Astrocyte of the spinal cord (primary cell): ENCODE measurements at regions not wholly inside any gene's neighbourhood (a gene's known extent, or its start where the extent isn't known, plus 50 kb on each side); places are given as distances from the start of the nearest gene placed in this dataset.

Experiments
- DNase-seq: peaks from one replicate; pipeline ENCODE4 v3.0.0; 2011; ENCODE audit warnings: low read depth, low spot score
- H3K4me3 ChIP-seq: 2 replicates; pipeline ENCODE4 v1.5.1; 2011; ENCODE audit warnings: low read depth, mild to moderate bottlenecking, low read length, moderate library complexity
- in situ Hi-C: cut with HindIII; loops from 2 replicates; pipeline ENCODE4 v1.10.0; 2017; ENCODE audit warnings: low sequenced_read_pairs
- TF ChIP-seq, protein P1 (sequence below): IDR thresholded peaks from 2 replicates; pipeline ENCODE4 v1.5.1; 2012; ENCODE audit warnings: low read depth, mild to moderate bottlenecking, low read length, inconsistent platforms

DNA sequence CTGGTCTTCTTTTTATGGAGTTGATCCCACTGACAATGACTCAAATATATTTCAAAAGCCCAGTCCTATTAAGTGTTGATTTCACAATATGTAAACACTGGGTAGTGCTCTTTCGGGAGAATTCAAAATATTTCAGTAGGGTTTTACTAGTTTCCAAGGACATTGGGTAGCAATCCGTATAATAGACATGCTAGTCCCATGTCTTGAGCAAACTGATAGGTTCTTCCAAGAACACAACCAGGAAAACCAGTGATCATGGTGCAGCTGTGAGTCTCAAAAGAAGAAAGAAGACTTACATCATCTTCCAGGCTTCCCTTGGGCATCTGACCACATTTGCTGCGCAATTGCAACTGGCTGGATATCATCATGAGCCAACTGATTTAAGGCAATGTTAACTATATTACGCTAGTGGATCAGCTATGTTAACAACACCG, 59.3 kb upstream of the APBB1IP start:
- no peak for DNase-seq
- in situ Hi-C loops = no loop called here
- H3K4me3 ChIP-seq = no peak overlapping the region
- TF ChIP-seq, protein P1, sequence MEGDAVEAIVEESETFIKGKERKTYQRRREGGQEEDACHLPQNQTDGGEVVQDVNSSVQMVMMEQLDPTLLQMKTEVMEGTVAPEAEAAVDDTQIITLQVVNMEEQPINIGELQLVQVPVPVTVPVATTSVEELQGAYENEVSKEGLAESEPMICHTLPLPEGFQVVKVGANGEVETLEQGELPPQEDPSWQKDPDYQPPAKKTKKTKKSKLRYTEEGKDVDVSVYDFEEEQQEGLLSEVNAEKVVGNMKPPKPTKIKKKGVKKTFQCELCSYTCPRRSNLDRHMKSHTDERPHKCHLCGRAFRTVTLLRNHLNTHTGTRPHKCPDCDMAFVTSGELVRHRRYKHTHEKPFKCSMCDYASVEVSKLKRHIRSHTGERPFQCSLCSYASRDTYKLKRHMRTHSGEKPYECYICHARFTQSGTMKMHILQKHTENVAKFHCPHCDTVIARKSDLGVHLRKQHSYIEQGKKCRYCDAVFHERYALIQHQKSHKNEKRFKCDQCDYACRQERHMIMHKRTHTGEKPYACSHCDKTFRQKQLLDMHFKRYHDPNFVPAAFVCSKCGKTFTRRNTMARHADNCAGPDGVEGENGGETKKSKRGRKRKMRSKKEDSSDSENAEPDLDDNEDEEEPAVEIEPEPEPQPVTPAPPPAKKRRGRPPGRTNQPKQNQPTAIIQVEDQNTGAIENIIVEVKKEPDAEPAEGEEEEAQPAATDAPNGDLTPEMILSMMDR = no peak

- TF ChIP-seq, protein P1 = no peak
- DNase-seq = no peak
- H3K4me3 ChIP-seq = no peak overlapping the region
- in situ Hi-C loops = no loop called here
Observed at GRCh38 chr10:26380815-26381214, 57.3 kb upstream of the APBB1IP start.

- in situ Hi-C loops = no loop called here
- H3K4me3 ChIP-seq = no peak overlapping the region
- TF ChIP-seq, protein P1 = no peak
- DNase-seq = no peak
Observed at GRCh38 chr10:26381986-26382385, 56.2 kb upstream of the APBB1IP start.

GRCh38 chr10:26384600-26384999, 53.5 kb upstream of the APBB1IP start:
- TF ChIP-seq, protein P1 = no peak
- in situ Hi-C loops = no loop called here
- DNase-seq = no peak
- no peak overlapping the region for H3K4me3 ChIP-seq

DNA sequence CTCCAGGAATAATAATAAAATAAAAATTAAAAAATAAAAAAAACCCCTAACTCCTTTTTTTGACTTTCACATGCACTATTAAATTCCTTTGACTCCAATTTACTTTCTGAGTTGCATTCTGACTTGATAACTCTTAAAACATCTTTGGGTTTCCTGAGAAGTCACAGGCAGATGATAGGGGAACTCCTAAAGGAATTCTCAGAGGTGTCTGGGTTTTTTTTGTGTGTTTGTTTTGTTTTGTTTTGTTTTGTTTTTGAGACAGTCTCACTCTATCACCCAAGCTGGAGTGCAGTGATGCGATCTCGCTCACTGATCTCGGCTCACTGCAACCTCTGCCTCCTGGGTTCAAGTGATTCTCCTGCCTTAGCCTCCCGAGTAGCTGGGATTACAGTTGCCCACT, 52.7 kb upstream of the APBB1IP start:
- TF ChIP-seq, protein P1 = no peak
- H3K4me3 ChIP-seq = no peak overlapping the region
- in situ Hi-C loops = no loop called here
- no peak for DNase-seq

DNA sequence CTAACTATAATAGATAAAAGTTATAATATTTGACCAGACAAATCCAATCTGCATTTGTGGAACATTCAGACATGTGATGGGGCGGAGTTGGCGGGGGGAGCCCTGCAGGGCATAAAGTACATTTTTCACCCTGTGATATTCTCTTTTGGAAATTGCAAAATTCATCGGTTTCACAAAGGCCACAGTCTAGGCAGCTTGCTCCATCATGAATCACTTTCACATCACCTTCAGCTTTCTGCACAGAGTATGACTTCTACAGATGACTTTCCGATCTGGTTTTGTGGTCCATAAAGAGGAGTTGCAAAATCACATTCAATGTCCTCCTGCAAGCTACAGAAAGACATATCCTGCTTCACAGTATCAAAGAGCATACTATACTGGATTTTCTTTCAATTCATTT, 51.4 kb upstream of the APBB1IP start:
- no peak for DNase-seq
- in situ Hi-C loops = no loop called here
- H3K4me3 ChIP-seq = no peak overlapping the region
- TF ChIP-seq, protein P1 = no peak
